ENCODE measurements at regions not wholly inside any gene's neighbourhood (a gene's known extent, or its start where the extent isn't known, plus 50 kb on each side); places are given as distances from the start of the nearest gene placed in this dataset.

- no peak overlapping the region for H3K4me3 Mint-ChIP-seq
- H3K4me1 Mint-ChIP-seq, result peaks cover 8% of the 10 kb centered on the region; the same call in 1 of the 2 replicates
- no peaks in the 10 kb centered on the region for H3K27me3 Mint-ChIP-seq (ENCODE audit: low read depth)
- ATAC-seq (no peak), DNase-seq (ENCODE audit: low spot score) (no peak)
- CTCF ChIA-PET, result interaction anchor here (1.9 to 3.8 kb wide), 2 partner anchors 13 to 42 kb away, joined by 7 to 19 read pairs; no protein-coding TSS in a partner anchor
- no peak overlapping the region for H3K27ac Mint-ChIP-seq
- TF ChIP-seq CREB1 (CRISPR knock-in tag; IDR thresholded peaks at IDR 0.05) (no peak), PRRX2 (CRISPR knock-in tag; IDR thresholded peaks at IDR 0.05) (no peak), RORB (CRISPR knock-in tag; IDR thresholded peaks at IDR 0.05) (no peak), FOXK1 (CRISPR knock-in tag; IDR thresholded peaks at IDR 0.05) (no peak), NR3C1 (CRISPR knock-in tag; conservative IDR thresholded peaks at IDR 0.05; ENCODE audit: low read depth) (no peak), CDX4 (CRISPR knock-in tag; IDR thresholded peaks at IDR 0.05; ENCODE audit: borderline replicate concordance) (no peak), EMX1 (CRISPR knock-in tag; IDR thresholded peaks at IDR 0.05) (no peak), ETV6 (CRISPR knock-in tag; IDR thresholded peaks at IDR 0.05) (no peak), PRDM15 (CRISPR knock-in tag; IDR thresholded peaks at IDR 0.05) (no peak), USF2 (CRISPR knock-in tag; IDR thresholded peaks at IDR 0.05) (no peak), ZSCAN18 (CRISPR knock-in tag; IDR thresholded peaks at IDR 0.05) (no peak), ZNF532 (CRISPR knock-in tag; IDR thresholded peaks at IDR 0.05; ENCODE audit: borderline replicate concordance) (no peak), ZNF512 (CRISPR knock-in tag; IDR thresholded peaks at IDR 0.05; ENCODE audit: borderline replicate concordance) (no peak), RELA (CRISPR knock-in tag; IDR thresholded peaks at IDR 0.05; ENCODE audit: borderline replicate concordance) (no peak), ATF1 (CRISPR knock-in tag; IDR thresholded peaks at IDR 0.05) (no peak), NR1H2 (CRISPR knock-in tag; IDR thresholded peaks at IDR 0.05) (no peak)
- TF ChIP-seq, protein P1, sequence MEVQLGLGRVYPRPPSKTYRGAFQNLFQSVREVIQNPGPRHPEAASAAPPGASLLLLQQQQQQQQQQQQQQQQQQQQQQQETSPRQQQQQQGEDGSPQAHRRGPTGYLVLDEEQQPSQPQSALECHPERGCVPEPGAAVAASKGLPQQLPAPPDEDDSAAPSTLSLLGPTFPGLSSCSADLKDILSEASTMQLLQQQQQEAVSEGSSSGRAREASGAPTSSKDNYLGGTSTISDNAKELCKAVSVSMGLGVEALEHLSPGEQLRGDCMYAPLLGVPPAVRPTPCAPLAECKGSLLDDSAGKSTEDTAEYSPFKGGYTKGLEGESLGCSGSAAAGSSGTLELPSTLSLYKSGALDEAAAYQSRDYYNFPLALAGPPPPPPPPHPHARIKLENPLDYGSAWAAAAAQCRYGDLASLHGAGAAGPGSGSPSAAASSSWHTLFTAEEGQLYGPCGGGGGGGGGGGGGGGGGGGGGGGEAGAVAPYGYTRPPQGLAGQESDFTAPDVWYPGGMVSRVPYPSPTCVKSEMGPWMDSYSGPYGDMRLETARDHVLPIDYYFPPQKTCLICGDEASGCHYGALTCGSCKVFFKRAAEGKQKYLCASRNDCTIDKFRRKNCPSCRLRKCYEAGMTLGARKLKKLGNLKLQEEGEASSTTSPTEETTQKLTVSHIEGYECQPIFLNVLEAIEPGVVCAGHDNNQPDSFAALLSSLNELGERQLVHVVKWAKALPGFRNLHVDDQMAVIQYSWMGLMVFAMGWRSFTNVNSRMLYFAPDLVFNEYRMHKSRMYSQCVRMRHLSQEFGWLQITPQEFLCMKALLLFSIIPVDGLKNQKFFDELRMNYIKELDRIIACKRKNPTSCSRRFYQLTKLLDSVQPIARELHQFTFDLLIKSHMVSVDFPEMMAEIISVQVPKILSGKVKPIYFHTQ (CRISPR knock-in tag; IDR thresholded peaks at IDR 0.05), result no peak
- TF ChIP-seq, protein P2, sequence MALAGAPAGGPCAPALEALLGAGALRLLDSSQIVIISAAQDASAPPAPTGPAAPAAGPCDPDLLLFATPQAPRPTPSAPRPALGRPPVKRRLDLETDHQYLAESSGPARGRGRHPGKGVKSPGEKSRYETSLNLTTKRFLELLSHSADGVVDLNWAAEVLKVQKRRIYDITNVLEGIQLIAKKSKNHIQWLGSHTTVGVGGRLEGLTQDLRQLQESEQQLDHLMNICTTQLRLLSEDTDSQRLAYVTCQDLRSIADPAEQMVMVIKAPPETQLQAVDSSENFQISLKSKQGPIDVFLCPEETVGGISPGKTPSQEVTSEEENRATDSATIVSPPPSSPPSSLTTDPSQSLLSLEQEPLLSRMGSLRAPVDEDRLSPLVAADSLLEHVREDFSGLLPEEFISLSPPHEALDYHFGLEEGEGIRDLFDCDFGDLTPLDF (CRISPR knock-in tag; IDR thresholded peaks at IDR 0.05), result no peak
- POLR2A ChIA-PET, result no interaction called here
- H3K9me3 Mint-ChIP-seq, result peaks cover 3% of the 10 kb centered on the region
- H3K36me3 Mint-ChIP-seq, result no peaks in the 10 kb centered on the region
These were observed 50.8 kb upstream of the CPOX start for GRCh38 chr3:98644168-98644567.

Measured in WTC11 (cell line).